Adrenal gland (tissue), 9 donors: ENCODE measurements at regions not wholly inside any gene's neighbourhood (a gene's known extent, or its start where the extent isn't known, plus 50 kb on each side); places are given as distances from the start of the nearest gene placed in this dataset.

Experiments used
- DNase-seq, 7 donors: peaks; one replicate each; pipeline ENCODE4 v3.0.0-alpha.2; 2019 to 2020
- H3K27ac ChIP-seq, 5 donors: fragments of 200-600 bp; sonication (generic) in 4 of 5; 1 replicate in 3 of 5; 2 replicates in 2 of 5; pipeline versions ENCODE4 v1.5.1 to v1.8.0; 2016 to 2020; ENCODE audit warnings: mild to moderate bottlenecking in 1 of 5
- H3K27me3 ChIP-seq: fragments of 200-600 bp; 2 replicates; pipeline ENCODE4 v1.8.0; 2021
- H3K36me3 ChIP-seq, 2 donors: fragments of 200-600 bp; replicated peaks in 1 of 2; 1 replicate in 1 of 2; 2 replicates in 1 of 2; pipeline versions ENCODE4 v1.5.1 to v1.8.0; 2018 to 2022
- H3K4me1 ChIP-seq, 2 donors: fragments of 200-600 bp; replicated peaks in 1 of 2; 1 replicate in 1 of 2; 2 replicates in 1 of 2; pipeline versions ENCODE4 v1.5.1 to v1.8.0; 2018 to 2021
- H3K4me3 ChIP-seq, 4 donors: fragments of 200-600 bp; sonication (generic) in 3 of 4; one replicate each; pipeline ENCODE4 v1.5.1; 2016 to 2018
- H3K9me3 ChIP-seq, 3 donors: fragments of 200-600 bp; sonication (generic) in 1 of 3; replicated peaks in 1 of 3; 1 replicate in 2 of 3; 2 replicates in 1 of 3; pipeline versions ENCODE4 v1.5.1 to v1.8.0; 2016 to 2021
- POLR2A ChIP-seq, 2 donors: fragments of 450-650 bp; IDR thresholded peaks; one replicate each; pipeline ENCODE4 v1.6.1; 2017; ENCODE audit warnings: antibody characterized with exemption in 2 of 2, mild to moderate bottlenecking in 2 of 2, moderate library complexity in 1 of 2
- WGBS, 4 donors: extraction: QIAGEN DNeasy Blood & Tissue Kit in 2 of 4; methylation state at CpG; one replicate each; pipeline versions ENCODE4 v1.1.5 to v1.1.7; 2013 to 2017; 5-methylcytosine and 5-hydroxymethylcytosine counted together
- intact Hi-C, 2 donors: fragments of 100-400 bp; cut with DNase I; formaldehyde crosslinking; loops; one replicate each; pipeline versions ENCODE4 v1.14.1 to v1.15.0; 2022 to 2023
- TF ChIP-seq, protein P1 (sequence below), 6 experiments: fragments of 450-650 bp in 4 of 6; fragments of 200-600 bp in 2 of 6; sonication (generic) in 1 of 6; IDR thresholded peaks; 1 replicate in 5 of 6; 2 replicates in 1 of 6; pipeline versions ENCODE4 v1.5.1 to v1.8.0; 2016 to 2021; ENCODE audit warnings: antibody characterized with exemption in 6 of 6, mild to moderate bottlenecking in 2 of 6, moderate library complexity in 1 of 6
- donor health status: healthy with polysubstance abuse.
- donor health status: Bipolar disorder and iron deficiency.
- donor health status: DM: yes; HTN: yes; CAD: no.
- donor health status: DM: no; HTN: no; CAD: no.
- donor health status: DM: no; HTN: no; CAD: no.

- no peak overlapping the region for H3K4me3 ChIP-seq
- H3K9me3 ChIP-seq: no peaks in the 10 kb centered on the region
- no peaks in the 10 kb centered on the region for H3K36me3 ChIP-seq
- DNase-seq: no peak
- intact Hi-C loops: no loop called here
- H3K27ac ChIP-seq: no peak overlapping the region
- no peaks in the 10 kb centered on the region for H3K27me3 ChIP-seq
- no peaks in the 10 kb centered on the region for H3K4me1 ChIP-seq
- 79 to 90% (median 88%) methylated on average over 2 of the region's 2 CpGs for WGBS, 4 donors
- no peak for TF ChIP-seq POLR2A (IDR thresholded peaks at IDR 0.05)
- TF ChIP-seq, protein P1, sequence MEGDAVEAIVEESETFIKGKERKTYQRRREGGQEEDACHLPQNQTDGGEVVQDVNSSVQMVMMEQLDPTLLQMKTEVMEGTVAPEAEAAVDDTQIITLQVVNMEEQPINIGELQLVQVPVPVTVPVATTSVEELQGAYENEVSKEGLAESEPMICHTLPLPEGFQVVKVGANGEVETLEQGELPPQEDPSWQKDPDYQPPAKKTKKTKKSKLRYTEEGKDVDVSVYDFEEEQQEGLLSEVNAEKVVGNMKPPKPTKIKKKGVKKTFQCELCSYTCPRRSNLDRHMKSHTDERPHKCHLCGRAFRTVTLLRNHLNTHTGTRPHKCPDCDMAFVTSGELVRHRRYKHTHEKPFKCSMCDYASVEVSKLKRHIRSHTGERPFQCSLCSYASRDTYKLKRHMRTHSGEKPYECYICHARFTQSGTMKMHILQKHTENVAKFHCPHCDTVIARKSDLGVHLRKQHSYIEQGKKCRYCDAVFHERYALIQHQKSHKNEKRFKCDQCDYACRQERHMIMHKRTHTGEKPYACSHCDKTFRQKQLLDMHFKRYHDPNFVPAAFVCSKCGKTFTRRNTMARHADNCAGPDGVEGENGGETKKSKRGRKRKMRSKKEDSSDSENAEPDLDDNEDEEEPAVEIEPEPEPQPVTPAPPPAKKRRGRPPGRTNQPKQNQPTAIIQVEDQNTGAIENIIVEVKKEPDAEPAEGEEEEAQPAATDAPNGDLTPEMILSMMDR (IDR thresholded peaks at IDR 0.05): no peak
Measured at GRCh38 chr1:105865546-105865945, 1190.9 kb upstream of the PRMT6 start.

- H3K27me3 ChIP-seq: no peaks in the 10 kb centered on the region
Measured at GRCh38 chr1:105872817-105873216, 1183.7 kb upstream of the PRMT6 start.

GRCh38 chr1:105874621-105875020 is 1181.9 kb upstream of the PRMT6 start:
- Histone ChIP-seq H3K27me3 (no peaks in the 10 kb centered on the region), H3K4me1 (no peaks in the 10 kb centered on the region), H3K27ac (no peak overlapping the region), H3K9me3 (no peaks in the 10 kb centered on the region), H3K4me3 (no peak overlapping the region), H3K36me3 (no peaks in the 10 kb centered on the region)
- no peak for DNase-seq
- intact Hi-C loops: no loop called here
- TF ChIP-seq POLR2A (IDR thresholded peaks at IDR 0.05): no peak
- TF ChIP-seq, protein P1 (IDR thresholded peaks at IDR 0.05): no peak

More at GRCh38 chr1:105872817-105873216, 1183.7 kb upstream of the PRMT6 start:
- TF ChIP-seq POLR2A (IDR thresholded peaks at IDR 0.05): no peak
- TF ChIP-seq, protein P1 (IDR thresholded peaks at IDR 0.05): no peak
- intact Hi-C loops: no loop called here
- 14 to 47% (median 31%) methylated on average over 1 of the region's 1 CpG; no CpG with 5 or more reads in 1 of the 4 donors for WGBS, 4 donors
- no peak for DNase-seq
- Histone ChIP-seq H3K4me1 (no peaks in the 10 kb centered on the region), H3K36me3 (no peaks in the 10 kb centered on the region), H3K9me3 (no peaks in the 10 kb centered on the region), H3K4me3 (no peak overlapping the region), H3K27ac (no peak overlapping the region)

DNA sequence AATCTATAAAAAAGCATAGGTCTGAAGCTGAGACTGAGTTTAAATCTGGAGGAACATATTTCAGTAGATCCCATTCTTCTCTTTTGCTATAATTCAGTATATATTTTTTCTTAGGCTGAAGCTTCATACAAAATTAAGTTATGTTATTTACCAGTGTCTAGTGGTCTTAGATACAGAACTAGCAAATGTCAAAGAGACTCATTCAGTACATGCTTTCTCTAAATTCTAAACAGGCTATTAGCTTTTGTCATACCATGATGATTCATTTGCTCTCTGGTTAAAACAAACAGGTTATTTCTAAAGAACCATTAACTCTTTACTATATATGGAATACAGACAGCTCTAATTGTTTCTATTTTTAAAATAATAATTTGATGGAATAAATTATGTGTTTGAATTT is 1170.2 kb upstream of the PRMT6 start:
- H3K4me3 ChIP-seq: no peak overlapping the region
- TF ChIP-seq, protein P1 (IDR thresholded peaks at IDR 0.05): no peak
- TF ChIP-seq POLR2A (IDR thresholded peaks at IDR 0.05): no peak
- intact Hi-C loops: no loop called here
- H3K27ac ChIP-seq: no peak overlapping the region
- H3K27me3 ChIP-seq: no peaks in the 10 kb centered on the region
- H3K9me3 ChIP-seq: no peaks in the 10 kb centered on the region
- no peak for DNase-seq
- no peaks in the 10 kb centered on the region for H3K36me3 ChIP-seq
- no peaks in the 10 kb centered on the region for H3K4me1 ChIP-seq
